ENCODE measurements at regions not wholly inside any gene's neighbourhood (a gene's known extent, or its start where the extent isn't known, plus 50 kb on each side); places are given as distances from the start of the nearest gene placed in this dataset.

DNA sequence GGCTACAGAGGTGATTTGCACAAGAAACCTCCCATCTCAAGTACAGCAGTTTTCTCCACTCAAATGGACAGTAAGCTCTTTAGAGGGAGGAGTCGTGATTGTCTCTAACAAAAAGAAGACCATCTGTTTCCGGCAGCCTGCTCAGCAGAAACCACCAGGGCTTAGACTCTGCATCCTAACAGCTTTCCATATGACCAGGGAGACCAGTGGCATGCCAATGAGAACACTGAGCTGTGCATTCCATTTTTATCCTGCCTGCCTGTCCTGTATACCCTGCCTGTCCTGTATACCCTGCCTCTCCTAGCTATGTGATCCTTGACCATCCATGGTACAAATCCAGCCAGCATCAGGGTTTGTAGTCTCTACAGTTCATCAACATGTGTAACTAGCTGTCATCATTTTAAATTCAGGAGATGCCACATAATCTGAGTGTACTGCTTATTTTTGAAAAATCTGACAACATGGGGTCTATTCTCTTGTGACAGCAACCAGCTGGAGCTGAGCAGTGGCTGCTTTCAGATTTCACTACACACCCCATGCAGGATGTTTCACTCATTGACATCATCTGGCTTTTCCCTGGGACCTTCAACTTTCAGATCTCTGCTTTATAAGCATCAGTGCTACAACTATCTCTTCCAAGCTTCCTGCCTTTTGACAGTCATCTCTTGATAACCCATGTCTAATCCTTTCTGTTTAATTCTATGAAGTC lies 50.5 kb upstream of the POU2AF2 start:
- DNase-seq = no peak

DNA sequence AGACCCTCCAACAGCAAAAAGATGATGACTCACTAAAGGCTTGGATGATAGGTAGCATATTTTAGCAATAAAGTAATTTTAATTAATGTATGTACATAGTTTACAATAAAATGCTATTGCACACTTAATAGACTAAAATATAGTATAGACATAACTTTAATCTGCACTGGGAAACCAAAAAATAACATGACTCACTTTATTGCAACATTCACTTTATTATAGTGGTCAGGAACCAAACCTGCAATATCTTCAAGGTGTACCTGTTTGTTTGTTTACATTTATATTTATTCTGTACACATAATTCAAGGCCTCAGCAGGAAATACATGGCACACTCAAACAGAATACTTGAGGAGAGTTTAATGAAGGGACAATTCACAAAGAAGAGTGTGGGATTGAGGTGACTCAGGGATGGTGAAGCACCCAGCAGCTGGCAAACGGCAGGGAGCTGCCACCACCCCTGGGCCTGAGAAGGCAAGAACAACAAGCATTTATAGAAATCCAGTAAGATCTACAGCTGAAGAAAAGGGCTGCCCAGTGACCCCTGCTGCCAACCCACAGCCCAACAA lies 51.5 kb upstream of the POU2AF2 start:
- DNase-seq = no peak

DNA sequence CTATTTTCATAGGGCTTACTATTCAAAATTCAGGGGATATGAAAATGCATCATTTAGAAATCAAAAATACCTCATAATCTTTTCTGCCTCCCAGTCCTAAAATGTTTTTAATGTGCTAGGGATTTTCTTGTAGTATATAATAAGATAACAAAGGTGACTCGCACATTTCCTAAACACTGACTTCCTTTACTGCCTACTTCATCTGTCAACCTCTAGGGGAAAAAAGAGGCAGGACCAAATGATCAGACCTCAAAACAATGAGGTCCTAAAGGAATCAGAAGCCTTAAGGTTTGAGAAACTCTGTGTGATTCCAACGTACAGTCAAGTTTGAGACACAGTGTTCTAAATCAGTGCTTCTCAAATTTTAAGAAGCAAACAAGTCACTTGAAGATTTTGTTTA lies 56.1 kb upstream of the POU2AF2 start:
- DNase-seq = no peak

DNA sequence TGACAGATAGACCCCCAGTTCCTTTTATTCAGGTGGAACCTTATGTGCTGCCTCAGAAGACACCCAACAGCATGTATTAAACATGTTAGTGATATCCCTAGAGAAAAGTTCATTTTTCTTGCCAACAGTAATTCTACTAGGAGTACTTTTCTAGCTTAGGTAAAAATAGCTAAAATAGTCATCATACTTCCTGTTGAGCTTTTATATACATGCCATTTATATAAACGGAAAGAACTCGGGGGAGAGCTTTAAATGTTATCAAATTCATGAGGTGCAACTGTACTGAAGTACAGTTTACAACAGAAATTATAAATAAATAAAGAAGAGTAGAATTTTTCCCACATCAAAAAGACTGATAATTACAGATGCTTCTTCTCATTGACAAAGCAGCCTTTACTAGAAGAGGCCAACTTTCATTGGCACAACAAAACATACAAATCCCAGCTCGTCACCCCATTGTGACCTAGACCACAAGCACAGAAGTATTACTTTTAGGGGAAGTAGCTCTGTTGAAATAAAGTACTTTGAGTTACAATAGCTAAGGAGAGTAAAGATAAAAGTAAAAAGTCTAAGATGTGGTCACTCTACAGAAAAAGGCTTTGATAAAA lies 59.1 kb upstream of the POU2AF2 start:
- DNase-seq = no peak

DNA sequence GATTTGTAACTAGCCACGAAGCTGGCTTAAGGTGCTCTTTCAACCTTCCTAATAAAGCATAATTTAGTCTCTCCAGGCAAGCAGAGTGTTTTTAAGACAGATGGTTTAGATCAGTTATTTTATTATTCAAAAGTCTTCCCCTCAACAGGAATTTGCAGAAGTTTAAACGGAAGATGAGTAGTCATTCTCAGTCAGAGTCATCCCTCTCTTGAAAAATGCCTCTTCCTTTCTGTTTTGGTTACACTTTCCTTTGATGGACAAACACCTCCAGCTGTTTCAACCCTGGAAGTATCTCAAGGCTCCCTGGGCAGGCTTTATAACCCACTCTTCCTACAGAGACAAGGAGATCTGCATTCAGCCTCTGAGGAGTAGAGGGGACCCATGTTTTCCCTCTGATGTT lies 60.3 kb upstream of the POU2AF2 start:
- DNase-seq = no peak

DNA sequence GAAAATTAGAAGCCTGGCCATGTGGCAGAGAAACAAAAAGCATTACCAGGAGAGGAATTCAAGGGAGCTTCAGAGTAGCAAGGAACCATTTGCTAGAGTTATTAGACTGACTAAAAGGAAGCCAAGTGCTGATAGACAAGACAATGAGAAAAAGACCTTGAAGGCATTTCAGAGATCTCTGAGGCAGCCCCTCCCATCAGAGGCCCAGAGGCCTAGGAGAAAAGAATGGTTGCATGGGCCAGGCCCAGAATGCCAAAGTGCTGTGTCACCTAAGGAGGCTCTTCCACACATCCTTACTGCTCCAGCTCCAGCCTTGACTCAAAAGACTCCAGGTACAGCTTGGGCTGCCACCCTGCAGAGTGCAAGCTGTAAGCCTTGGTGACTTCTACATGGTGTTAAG lies 61.8 kb upstream of the POU2AF2 start:
- DNase-seq = no peak

DNA sequence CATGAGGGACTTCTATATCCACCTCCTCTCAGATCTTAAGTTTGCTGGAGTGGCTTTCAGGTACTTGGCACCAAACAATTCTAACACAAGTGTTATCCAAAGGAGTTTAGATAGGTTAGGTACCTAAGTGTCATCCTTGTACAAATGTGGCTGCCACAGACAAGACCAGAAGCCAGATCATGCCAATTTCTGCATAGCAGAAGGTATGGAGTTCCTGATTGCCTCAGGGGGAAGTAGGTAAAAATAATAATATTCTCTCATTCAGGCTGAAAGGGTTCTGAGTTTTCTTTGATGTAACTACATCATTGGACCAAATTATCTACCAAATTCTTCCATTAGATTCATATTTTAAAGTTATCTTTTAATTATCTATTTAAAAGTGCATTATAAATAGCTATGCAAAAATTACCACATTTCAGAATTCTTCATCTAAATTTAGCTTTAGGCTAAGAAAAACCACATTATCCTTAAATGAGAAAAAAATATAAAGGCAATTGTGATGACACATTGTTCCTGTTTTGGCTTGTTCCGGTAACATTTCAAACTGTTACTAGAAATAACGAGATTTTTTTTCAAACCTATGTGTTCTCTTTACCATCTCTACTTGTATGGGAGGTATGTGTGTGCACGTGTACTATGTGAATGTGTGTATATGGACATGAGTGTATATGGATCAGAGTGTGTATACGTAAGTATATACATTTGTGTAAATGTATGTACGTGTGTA lies 66.2 kb upstream of the POU2AF2 start:
- DNase-seq = no peak

DNA sequence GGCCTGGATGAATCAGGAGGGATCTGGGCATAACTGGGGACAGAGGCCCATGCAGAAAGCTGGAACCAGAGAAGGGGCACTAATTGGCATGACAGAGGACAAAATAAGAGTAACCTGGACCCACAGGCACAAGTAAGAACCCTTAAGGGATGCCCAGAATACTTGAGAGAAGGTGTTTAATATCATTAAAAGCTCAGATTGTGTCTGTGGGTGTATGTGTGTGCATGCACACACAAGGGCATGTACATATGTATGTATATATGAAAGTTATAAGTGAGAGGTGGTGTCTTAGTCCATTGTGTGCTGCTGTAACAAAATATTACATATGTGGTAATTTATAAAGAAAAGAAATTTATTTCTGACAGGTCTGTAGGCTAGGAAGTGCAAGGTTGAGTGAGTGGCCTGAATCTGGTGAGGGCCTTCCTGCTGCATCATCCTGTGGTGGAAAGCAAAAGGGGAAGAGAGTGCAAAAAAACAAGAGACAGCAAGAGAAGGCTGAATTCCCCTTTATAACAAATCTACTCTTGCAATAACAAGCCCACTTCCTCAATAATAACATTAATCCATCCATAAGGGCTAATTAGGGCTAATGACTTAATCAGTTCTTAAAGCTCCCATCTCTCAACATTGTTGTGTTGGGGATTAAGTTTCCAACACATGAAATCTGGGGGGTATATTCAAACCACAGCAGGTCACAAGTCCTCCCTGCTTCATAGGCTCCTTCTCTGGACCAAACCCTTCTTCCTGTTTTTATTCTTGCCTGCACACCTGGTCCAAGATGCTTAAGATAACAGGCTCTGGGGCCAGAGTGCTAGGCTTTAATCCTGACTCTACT lies 68.3 kb upstream of the POU2AF2 start:
- DNase-seq = no peak

DNA sequence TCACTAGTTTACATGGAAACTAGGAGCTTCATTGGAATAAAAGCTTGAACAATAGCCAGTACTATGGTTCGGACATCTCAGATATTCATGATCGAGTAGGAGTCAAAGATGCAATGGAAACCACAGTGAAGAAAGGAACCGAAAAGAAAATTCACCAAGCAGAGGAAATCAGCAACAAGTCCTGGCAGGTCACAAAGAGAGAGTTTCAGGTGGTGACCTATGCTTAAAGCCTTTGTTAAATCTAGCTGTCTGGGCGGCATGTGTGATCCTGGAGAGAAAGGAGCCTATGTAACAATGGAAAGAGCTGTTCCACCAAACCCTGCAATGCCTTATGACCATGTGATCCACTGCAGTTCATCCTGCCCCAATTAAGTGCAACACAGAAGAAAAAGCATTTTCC lies 68.9 kb upstream of the POU2AF2 start:
- DNase-seq = no peak

DNA sequence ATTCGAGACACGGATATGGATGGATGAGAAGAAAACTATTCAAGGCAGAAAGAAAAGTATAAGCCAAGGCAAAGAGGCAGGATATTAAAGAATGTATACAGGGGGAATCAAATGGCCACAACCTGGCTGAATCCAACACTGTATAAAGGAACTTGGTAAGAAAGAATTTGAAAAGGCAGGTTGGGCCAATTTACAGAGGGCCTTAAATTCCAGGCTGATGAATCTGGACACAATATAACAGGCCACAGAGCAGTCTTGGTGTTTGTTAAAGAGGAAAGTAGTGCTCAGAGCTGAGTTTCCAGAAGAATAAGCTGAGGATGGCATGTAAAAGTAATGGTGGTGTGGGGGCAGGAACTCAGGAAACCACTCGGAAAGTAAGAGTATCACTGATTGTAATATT lies 72.3 kb upstream of the POU2AF2 start:
- no peak for DNase-seq

DNA sequence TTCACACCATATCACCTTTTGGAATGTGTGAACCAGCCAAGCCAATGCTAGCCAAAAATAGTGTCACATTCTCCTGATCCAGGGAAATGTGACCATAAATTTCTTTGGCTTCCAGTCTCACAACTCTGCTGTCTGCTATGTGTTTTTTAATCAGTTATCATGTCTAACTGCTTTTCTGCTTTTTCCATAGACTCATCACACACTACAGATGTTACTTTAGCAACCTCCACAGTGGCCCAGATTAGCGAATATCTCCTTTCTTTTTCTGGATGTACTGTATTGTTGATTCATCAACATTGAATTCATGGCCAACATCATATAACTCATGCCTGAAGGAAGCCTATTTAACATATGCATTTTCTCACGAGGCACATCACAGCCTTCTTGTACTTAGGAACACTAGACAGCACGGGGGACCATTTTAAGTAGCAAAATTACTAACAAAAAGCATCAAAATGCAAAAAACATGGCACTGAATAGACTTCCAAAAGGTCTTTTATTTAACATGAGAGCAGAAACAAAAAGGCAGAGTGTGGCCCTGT lies 73.1 kb upstream of the POU2AF2 start:
- DNase-seq = no peak

DNA sequence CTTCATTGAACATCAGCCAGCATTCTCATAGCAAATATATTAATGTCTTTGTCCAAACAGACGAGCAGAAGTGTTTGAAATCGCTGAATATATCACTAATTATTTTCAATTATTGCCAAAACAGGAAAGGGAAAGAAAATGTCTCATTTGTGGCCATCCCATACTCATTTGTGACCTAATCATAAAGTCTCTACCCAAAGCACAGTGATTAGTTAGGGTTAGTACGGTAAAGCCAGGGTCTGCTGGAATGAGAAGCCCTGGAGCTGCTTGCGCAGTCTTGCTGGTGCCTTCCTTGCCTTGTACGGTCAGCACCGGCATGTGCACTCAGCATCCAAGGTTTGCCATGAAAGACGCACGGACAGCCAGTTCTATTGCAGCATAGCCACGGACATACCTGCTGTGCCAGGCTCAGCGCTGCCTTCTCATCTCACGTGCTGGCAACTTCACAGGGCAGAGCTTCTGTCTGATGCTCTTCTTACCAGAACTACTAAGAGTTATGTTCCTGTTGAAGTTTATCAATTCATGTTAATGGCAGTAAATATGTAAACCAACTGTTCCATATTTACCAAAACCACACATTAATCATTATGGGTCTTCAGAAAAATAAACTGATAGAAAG lies 74.7 kb upstream of the POU2AF2 start:
- DNase-seq = no peak

DNA sequence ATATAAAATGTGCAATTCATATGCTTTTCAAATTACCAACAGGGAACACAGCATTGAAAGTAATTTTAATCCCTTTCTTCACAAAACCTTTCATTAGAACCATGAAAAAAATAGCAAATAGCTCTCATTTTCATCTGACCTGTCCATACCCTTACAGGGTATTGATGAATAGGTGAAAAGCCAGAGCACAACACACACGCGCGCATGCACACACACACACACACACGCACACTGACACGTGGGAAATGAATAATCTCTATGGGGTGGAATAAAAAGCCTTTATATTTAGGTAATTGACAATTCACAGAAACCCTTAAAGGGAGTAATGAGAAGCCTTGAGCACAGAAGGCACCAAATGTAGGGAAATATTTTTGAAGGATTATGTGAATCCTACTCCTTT lies 76.2 kb upstream of the POU2AF2 start:
- no peak for DNase-seq

DNA sequence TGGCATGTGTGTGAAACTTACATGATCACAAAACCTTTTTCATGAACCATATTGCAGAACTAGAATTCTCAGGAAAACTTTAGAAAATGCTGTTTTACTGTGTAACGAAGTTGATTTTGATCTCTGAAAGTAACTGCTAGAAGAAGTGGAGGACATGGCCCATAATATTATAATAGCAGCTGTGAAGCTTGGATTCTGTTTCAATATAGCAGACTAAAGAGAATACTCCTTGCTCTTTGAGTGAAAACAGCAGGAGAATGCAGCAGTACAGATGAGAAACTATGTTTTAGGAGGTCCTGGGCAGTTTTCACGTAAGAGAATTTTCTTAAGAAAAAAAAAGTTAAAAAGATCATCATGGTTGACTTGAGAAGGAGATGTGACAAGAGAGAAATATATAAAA lies 76.7 kb upstream of the POU2AF2 start:
- no peak for DNase-seq

DNA sequence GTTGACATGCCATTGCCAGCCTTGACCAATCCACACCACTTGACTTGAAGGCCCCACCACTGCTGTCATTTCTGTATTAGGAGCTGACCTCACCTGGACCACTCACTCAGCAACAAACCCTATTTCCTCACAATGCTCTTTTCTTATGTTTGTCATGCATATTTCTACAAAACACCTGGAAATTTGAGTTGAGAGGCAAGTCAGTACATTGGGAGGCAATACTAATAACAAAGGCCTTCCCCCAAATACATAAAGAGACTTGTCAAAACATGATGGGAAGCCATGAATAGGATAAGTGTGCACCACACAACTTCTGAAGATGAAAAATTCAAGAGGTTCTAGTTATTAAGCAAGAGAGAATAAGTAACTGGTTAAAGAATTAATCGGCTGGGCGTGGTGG lies 77.9 kb upstream of the POU2AF2 start:
- no peak for DNase-seq

DNA sequence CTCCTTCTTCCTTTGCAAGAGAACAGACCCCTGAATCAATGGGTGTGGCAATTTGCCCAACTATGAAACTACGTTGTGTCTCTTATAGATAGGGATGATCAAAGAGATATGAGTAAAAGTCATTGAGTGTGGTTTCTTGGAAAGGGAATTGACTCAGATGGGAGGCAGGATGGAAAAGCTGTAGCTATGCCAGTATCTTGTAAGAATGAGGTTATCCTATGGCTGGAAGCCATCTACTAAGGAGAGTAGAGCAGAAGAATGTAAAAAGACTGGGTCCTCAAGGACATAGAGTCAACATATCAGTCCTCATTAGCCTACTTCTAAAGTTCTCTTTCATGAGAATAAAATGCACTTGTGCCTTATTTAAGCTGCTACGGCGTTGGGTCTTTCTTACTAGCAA lies 78.9 kb upstream of the POU2AF2 start:
- DNase-seq = peak in 1 of 2 experiments; percentile 43

DNA sequence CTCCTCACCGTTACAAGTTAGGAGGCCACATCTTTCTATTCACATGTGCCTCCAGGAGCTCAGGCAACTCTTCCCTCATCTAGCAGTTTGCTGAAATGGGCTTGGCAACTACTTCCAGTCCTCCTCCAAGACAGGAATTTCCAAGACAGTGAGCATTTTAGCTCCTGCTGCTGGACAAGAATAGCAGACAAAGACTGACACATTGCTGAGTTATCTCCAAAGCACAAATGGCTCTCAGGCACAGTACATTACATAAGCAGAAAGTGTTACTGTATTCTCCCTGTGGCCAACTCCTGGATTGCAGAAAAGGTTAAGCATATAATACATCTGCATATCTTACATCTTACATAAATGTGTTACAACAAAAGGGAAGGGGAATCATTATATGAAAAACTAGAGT lies 83.2 kb upstream of the POU2AF2 start:
- no peak for DNase-seq

DNA sequence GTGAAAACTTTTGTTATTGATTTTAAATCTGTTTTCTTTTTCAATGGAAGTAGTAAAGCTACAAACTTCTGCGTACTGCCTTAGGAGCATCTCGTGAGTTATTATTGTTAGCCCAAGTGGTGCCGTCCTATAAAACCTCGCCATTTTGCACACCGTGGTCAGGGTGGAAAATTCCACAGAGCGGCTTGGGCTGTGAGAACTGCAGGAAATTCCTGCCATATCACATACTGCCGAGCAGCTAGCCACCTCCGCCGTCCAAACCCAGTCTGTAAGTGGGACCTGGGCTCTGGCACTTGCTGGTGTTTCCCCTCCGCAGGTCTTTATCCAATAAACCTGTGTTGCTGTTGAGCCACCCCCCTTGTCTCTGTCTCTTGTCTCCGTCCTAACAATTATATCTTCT lies 88.0 kb upstream of the POU2AF2 start:
- DNase-seq = no peak

DNA sequence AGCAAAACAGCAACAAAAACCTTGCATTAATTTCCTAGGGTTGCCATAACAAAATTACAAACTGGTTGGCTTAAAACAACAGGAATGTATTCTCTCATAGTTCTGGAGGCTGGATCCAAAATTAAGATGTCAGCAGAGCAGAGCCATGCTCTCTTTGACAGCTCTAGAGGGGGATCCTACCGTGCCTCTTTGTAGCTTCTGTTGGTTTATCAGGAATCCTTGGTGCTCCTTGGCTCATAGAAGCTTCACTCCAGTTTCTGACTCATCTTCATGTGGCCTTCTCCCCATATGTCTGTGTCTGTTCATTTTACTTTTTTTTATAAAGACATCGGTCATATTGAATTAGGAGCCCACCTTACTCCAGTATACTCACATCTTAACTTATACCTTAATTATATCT lies 90.5 kb upstream of the POU2AF2 start:
- peak in 1 of 2 experiments; percentile 54 for DNase-seq

DNA sequence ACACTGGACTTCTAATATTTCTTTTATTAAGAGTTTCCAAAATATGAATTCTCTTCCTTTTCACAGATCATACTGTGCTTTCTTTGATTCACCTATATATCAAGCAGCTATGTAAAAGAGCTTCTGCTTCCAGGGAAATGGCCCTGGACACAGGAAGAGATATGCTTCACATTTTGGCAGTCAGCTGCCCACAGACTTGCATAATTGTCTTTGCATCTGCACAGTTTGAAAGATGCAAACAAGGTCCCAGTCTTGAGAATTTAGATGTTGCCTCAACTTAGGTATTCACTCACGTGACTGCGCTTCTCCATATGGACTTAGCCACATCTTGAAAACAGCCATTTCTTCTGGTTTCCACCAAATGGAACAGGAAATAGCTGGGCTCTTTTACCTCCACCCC lies 92.3 kb upstream of the POU2AF2 start:
- DNase-seq = no peak

DNA sequence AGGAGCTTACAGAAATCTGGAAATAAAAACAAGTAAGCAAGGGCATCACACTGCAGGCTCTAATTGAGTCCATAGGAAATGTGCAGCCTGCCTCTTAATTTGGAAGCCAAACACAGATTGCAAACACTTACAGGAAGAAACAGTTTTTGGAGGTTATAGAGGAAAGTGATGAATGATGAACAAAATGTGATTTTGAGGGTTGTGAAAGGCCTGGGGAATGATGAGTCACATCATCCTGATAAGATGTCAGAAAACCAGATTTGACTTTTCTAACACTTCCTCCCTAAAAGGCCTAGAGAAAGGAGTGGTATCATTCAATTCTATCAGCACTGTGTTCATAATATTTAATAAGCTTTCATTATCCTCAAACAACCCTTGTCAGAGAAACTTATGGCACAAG lies 96.6 kb upstream of the POU2AF2 start:
- DNase-seq = no peak

DNA sequence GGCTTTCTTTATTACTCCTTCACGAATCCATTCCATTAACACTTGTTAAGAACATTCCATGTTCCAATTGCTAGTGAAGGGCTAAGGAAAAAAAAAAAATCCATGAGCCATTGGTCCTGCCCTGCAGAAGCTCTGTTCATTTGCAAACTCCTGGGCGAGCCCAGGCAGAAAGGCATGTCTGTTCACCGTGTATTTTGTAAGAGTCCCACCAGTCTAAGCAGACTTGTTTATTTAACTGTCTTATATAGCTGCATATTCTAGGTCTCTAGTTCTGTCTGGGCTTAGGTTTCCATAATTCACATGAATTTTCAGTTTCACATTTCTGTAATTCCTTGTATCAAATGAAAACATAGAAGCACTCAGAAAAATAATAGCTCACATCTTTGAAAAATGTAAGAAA lies 97.4 kb upstream of the POU2AF2 start:
- no peak for DNase-seq

Data from NCI-H446 (cell line).